Activated T-cell treated with anti-CD3 and anti-CD28 coated beads, Interleukin-2, amount 50 U/mL, for 72 hours (primary cell): ENCODE measurements at regions not wholly inside any gene's neighbourhood (a gene's known extent, or its start where the extent isn't known, plus 50 kb on each side); places are given as distances from the start of the nearest gene placed in this dataset.
"Not testable (repeated sequence)": the region's sequence is repeated elsewhere in the genome, so short reads cannot be mapped to it uniquely, and the experiment has no call there.

Experiments used
- ATAC-seq, 2 donors: fragments of 150-1000 bp; cut with Tn5 transposase; replicated peaks in 1 of 2; 2 replicates each; pipeline ENCODE4 v1.10.0; 2021; ENCODE audit warnings: moderate library complexity in 2 of 2, mild to moderate bottlenecking in 1 of 2
- DNase-seq, 2 donors: peaks; one replicate each; pipeline ENCODE4 v3.0.0; 2021 to 2022; ENCODE audit warnings: mixed read lengths in 1 of 2
- H3K27ac Mint-ChIP-seq: one replicate; pipeline ENCODE4 v1.8.0; 2022; ENCODE audit warnings: mild to moderate bottlenecking, moderate library complexity, mixed read lengths
- H3K27me3 Mint-ChIP-seq: one replicate; pipeline ENCODE4 v1.8.0; 2022; ENCODE audit warnings: low read depth, mixed read lengths
- H3K36me3 Mint-ChIP-seq, 2 donors: one replicate each; pipeline ENCODE4 v1.8.0; 2022; ENCODE audit warnings: mixed read lengths in 2 of 2, mild to moderate bottlenecking in 1 of 2; ENCODE audit not compliant: insufficient read depth in 2 of 2
- H3K4me1 Mint-ChIP-seq: one replicate; pipeline ENCODE4 v1.8.0; 2022; ENCODE audit warnings: low read depth, mixed read lengths
- H3K4me3 Mint-ChIP-seq, 2 donors: one replicate each; pipeline ENCODE4 v1.8.0; 2022; ENCODE audit warnings: mild to moderate bottlenecking in 2 of 2, mixed read lengths in 2 of 2, moderate library complexity in 2 of 2
- H3K9me3 Mint-ChIP-seq, 2 donors: one replicate each; pipeline ENCODE4 v1.8.0; 2022; ENCODE audit warnings: mixed read lengths in 2 of 2

DNA sequence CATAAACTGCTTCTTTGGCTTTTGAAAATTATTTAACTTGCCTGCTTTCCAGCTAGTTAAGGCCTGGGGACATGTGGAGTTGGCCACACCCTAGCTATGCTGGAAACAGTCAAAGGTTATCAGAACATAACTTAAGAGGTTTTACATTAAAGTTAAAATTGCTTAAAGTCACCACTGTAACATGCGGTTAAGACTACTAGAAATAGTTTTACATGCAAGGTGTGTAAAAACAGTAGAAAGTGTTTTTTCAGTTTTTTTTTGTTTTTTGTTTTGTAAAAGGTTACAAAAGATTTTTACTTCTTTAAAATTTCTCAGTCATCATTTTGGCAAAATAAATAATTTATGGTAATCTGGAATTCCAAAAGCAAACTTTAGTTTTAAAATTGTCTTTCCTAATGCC, 763.1 kb downstream of the UQCRFS1 start:
- ATAC-seq (no peak), DNase-seq (no peak)
- no peaks in the 10 kb centered on the region for H3K4me1 Mint-ChIP-seq
- no peak overlapping the region for H3K4me3 Mint-ChIP-seq
- H3K36me3 Mint-ChIP-seq, result no peaks in the 10 kb centered on the region
- no peak overlapping the region for H3K27ac Mint-ChIP-seq
- no peaks in the 10 kb centered on the region for H3K27me3 Mint-ChIP-seq
- peaks cover 0 to 3% of the 10 kb centered on the region in 2 donors for H3K9me3 Mint-ChIP-seq

DNA sequence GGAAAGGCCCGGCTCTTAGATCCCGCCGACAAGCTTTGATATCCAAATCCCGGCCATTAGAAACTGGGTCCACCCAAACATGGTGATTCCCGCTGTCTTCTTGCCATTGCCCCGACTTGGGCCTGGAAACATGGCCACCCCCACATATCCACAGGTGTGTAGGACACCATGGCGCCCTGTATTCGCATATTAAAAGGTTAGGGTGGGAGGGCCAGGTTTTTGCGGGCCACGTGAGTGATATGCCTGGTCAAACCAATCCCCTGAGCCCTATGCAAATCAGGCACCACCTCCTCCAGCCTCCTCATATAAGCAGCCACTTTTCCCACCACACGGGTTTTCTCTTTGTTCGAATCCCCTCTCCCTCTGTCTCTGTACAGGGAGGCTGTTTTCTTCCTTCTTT, 766.4 kb downstream of the UQCRFS1 start:
- no peak for ATAC-seq
- DNase-seq, result no peak
- no peaks in the 10 kb centered on the region for H3K27me3 Mint-ChIP-seq

DNA sequence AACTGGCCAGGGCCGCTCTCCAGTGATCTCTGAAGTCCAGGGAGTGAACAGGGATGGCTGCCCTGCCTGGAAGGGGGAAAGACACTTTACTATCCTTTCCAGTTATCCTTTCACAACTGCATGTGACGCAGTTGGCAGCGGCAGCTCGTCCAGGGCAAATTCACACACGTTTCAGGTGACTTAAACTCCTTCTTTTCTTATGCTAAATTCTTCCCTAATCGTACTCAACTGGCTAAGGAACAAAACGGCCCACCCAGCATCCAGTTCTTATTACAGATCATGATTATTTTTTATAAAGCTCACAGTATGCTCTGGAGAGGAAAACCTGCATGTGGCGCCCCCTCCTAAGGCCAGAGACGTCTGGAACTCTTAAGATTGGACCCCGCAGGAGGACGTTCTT, 767.1 kb downstream of the UQCRFS1 start:
- H3K36me3 Mint-ChIP-seq, result no peaks in the 10 kb centered on the region
- peaks cover 0 to 3% of the 10 kb centered on the region in 2 donors for H3K9me3 Mint-ChIP-seq
- no peak for DNase-seq
- H3K4me3 Mint-ChIP-seq, result no peak overlapping the region
- H3K4me1 Mint-ChIP-seq, result no peaks in the 10 kb centered on the region
- no peak for ATAC-seq
- no peaks in the 10 kb centered on the region for H3K27me3 Mint-ChIP-seq
- H3K27ac Mint-ChIP-seq, result no peak overlapping the region

More for the DNA sequence above, 766.4 kb downstream of the UQCRFS1 start:
- Mint-ChIP-seq H3K4me3 (no peak overlapping the region), H3K4me1 (no peaks in the 10 kb centered on the region), H3K9me3 (peaks cover 0 to 3% of the 10 kb centered on the region in 2 donors), H3K27ac (no peak overlapping the region), H3K36me3 (no peaks in the 10 kb centered on the region)

DNA sequence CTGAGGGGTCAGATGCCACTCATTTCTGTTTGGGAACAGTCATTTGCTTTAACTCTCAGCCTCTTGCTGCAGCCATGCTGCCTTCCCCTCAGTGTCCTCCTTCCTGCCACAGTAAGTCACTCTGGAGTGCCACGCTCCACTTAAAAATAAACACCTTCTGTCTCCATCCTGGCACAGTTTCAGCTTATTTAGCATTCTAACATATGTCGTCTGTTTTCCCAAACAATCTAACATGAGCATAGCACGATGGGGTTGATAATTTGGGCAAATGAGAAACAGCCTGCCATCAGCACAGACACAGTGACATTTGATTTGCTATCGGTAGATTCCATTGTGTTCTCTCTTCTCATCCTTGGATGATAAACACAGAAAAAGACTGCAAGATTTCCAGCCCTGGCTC, 768.6 kb downstream of the UQCRFS1 start:
- H3K9me3 Mint-ChIP-seq, result peaks cover 0 to 3% of the 10 kb centered on the region in 2 donors
- no peak for ATAC-seq
- no peaks in the 10 kb centered on the region for H3K36me3 Mint-ChIP-seq
- no peaks in the 10 kb centered on the region for H3K27me3 Mint-ChIP-seq
- no peak overlapping the region for H3K27ac Mint-ChIP-seq
- no peak for DNase-seq
- no peaks in the 10 kb centered on the region for H3K4me1 Mint-ChIP-seq
- no peak overlapping the region for H3K4me3 Mint-ChIP-seq

DNA sequence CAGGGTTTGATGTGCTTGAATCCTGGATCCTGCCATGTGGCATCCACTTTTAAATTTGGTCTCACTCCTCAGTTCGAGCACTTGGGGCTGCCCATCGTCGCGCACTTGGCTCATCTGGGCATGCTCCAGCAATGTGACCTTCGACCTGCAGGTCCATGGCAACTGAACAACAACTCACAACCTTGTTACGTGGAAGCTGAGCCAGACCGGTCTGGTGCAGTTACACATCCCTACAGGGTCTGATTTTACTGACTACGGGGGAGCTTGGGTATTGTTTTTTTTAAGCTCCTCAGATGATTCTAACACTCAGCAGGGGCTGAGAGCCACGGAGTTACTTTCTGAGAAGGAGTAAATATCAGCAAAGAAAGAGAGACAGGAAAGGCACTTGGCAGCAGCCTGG, 769.6 kb downstream of the UQCRFS1 start:
- ATAC-seq, result no peak
- Mint-ChIP-seq H3K36me3 (no peaks in the 10 kb centered on the region), H3K27me3 (no peaks in the 10 kb centered on the region), H3K27ac (no peak overlapping the region), H3K4me3 (no peak overlapping the region), H3K9me3 (peaks cover 0 to 3% of the 10 kb centered on the region in 2 donors), H3K4me1 (no peaks in the 10 kb centered on the region)
- DNase-seq, result no peak

DNA sequence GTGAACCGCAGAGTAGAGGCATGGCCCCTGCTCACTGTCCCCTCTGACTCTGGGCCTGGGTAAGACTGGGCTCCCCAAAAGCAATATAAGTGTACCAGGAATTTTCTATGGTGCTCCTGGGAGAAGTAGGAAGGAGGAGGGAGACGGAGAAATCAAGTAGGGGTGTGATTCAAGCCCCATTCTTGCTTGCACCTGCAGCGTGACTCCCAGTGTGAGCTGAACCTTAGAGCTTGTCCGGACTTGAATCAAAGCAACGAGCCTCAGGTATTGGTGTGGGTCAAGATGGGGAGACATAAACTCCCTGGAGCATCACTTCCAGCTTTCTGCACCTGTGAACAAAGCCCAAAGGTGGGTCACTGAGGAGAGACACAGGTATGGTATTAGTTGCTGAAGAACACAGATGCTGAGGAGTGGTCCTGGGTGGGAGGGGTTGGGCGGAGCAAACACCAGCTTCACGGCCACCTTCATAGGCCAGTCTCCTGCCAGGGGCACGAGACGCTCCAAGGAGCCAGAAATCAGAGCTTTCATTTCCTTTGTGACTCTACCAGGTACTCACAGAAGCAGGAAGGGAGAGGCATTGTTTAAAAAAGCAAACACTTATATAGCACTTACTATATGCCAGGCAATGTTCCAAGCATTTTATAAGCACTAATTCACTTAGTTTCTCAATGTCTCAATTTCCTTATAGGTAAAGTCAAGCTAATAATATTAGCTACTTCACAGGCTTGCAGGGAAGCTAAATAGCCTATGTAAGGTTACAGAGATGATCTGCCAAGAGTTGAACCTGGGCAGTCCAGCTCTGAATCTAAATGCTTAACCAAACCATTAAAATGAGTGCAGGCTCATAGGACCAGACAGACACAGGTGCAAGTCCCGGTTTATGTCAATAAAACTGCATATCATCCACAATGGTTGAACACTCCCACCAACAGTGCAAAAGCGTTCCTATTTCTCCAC, 775.3 kb downstream of the UQCRFS1 start:
- Mint-ChIP-seq H3K4me3 (no peak overlapping the region), H3K27ac (no peak overlapping the region), H3K27me3 (no peaks in the 10 kb centered on the region), H3K9me3 (peaks cover 0 to 2% of the 10 kb centered on the region in 2 donors), H3K36me3 (no peaks in the 10 kb centered on the region), H3K4me1 (no peaks in the 10 kb centered on the region)
- ATAC-seq (no peak), DNase-seq (no peak)

DNA sequence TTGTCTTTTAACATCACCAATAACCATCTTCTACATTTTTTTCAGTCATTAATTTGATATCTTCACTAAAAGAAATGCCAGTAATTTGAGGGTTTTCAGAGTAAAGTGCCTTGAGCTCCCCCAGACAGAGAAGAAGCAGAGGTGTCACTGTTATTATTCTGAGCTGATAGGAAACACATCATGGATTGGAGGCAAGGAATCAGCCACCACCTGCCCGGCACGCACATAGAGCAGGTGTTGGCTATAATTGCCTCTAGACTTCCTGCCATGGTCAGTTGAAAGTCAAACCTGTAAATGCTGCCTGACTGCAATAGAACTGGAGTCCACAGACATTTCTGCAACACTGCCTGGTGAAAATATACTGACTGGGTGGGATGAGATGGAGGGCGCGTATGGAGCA, 776.6 kb downstream of the UQCRFS1 start:
- Mint-ChIP-seq H3K27me3 (no peaks in the 10 kb centered on the region), H3K4me1 (no peaks in the 10 kb centered on the region), H3K4me3 (no peak overlapping the region), H3K27ac (no peak overlapping the region), H3K36me3 (no peaks in the 10 kb centered on the region), H3K9me3 (peaks cover 2% of the 10 kb centered on the region in 2 donors)
- ATAC-seq (no peak), DNase-seq (no peak)

DNA sequence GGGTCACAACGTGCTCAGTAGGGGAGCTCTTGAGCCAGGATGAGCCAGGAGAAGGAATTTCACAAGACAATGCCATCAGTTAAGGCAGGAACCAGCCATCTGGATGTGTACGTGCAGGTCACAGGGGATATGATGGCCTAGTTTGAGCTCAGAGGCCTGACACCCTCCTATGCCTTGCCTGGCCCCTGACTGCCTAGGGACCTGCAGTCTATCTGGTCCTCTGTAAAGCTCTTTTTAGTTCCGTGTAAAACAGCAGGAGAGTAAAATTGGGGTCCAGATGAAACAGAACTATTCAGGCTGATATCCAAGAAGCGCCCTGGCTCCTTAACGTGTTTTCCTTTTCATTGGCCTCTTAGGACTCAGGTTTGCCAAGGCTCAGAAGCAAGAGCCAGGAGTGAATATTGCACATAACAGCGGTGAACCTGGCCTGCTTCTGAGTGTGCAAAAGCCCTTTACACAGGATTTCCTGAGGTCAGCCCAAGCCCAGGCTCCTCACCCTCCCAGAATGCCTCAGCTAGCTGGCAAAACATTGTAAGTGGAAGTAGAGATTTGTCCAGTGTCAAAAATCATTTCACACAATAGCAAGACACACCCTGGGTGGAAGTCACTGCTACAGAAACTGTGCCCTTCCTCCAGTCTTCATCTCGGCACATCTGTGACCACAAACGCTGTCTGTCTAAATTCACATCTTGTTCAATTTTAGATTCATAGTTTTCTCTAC, 777.2 kb downstream of the UQCRFS1 start:
- H3K4me3 Mint-ChIP-seq, result no peak overlapping the region
- DNase-seq (no peak), ATAC-seq (no peak)
- no peaks in the 10 kb centered on the region for H3K27me3 Mint-ChIP-seq
- H3K36me3 Mint-ChIP-seq, result no peaks in the 10 kb centered on the region
- H3K4me1 Mint-ChIP-seq, result no peaks in the 10 kb centered on the region
- no peak overlapping the region for H3K27ac Mint-ChIP-seq
- peaks cover 2% of the 10 kb centered on the region in 2 donors for H3K9me3 Mint-ChIP-seq

DNA sequence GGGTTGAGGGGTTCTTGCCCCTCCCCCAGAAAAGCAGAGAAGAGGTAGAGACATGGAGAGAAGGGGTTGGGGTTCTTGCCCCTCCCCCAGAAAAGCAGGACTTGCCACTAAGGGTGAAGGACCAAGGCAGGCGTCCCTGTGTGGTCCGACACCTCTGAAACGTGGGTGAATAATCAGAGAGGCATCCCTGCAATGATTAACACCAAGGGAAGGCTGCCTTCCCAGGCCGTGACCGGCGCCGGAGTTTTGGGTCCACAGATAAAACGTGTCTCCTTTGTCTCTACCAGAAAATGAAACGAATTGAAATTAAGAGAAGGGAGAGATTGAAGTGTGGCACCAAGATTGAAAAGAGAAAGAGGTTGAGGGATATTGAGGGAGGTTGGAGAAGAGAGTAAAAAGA, 778.2 kb downstream of the UQCRFS1 start:
- H3K4me3 Mint-ChIP-seq, H3K27me3 Mint-ChIP-seq, DNase-seq, H3K9me3 Mint-ChIP-seq, H3K4me1 Mint-ChIP-seq, ATAC-seq, H3K27ac Mint-ChIP-seq, H3K36me3 Mint-ChIP-seq: not testable (repeated sequence)

DNA sequence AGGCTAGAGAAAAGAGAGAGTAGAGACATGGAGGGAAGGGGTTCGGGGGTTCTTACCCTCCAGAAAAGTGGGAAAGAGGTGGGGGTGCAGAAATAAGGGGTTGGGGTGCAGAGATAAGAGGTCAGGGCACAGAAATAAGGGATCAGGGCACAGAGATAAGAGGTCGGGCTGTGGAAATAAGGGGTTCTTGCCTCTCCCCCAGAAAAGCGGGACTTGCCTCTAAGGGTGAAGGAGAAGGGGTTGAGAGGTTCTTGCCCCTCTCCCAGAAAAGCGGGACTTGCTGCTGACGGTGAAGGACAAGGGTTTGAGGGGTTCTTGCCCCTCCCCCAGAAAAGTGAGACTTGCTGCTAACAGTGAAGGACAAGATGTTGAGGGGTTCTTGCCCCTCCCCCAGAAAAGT, 778.6 kb downstream of the UQCRFS1 start:
- not testable (repeated sequence) for H3K36me3 Mint-ChIP-seq, H3K4me1 Mint-ChIP-seq, H3K27me3 Mint-ChIP-seq, H3K27ac Mint-ChIP-seq, H3K9me3 Mint-ChIP-seq, DNase-seq, H3K4me3 Mint-ChIP-seq, ATAC-seq

DNA sequence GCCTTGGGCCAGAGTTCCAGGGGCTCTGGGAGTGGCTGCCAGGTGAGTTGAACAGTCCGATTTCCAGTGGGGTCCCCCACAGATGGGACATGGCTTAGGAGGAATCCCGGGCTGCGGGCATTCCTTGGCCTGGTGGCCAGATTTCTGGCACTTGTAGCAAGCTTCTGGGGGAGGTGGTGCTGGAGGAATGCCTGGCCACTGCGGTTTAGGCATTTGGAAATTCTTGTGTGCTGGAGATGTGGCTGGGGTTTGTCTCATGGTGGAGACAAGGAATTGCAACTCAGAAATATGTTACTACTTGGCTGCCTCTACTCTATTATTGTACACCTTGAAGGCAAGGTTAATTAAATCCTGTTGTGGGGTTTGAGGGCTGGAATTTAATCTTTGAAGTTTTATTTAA, 779.8 kb downstream of the UQCRFS1 start:
- not testable (repeated sequence) for H3K36me3 Mint-ChIP-seq, H3K9me3 Mint-ChIP-seq, DNase-seq, H3K4me3 Mint-ChIP-seq, H3K4me1 Mint-ChIP-seq, H3K27me3 Mint-ChIP-seq, ATAC-seq, H3K27ac Mint-ChIP-seq

DNA sequence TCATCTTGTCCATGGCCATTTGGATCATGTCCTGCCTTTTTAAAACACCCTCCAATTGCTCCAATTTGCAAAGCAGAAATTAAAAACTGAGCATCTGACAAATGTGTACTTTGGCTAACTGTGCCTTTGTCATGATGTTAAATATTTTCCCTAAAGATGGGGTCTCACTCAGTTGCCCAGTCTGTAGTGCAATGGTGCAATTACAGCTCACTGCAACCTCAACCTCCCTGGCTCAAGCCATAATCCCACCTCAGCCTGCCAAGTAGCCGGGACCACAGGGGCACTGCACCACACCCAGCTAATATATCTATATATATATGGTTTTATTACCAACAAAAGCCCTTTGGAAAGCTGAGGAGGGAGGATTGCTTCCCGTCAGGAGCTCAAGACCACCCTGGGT, 782.7 kb downstream of the UQCRFS1 start:
- H3K4me1 Mint-ChIP-seq, result no peaks in the 10 kb centered on the region

DNA sequence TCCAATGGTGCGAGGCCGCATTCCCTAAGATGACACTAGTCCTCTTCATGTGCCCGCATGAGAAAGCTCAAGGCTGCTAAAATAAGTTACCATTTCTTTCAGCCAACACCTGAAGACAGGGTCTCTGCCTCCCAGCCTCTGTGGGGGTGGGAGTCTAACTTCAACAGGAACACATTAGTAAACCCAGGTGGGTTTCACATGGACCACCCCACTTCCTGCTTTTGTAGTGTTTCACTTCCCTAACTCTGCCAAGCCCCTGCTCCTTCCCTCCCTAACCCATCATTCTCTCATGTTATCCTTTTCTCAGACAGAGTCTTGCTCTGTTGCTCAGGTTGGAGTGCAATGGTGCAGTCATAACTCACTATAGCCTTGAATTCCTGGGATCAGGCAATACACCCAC, 783.6 kb downstream of the UQCRFS1 start:
- Mint-ChIP-seq H3K9me3 (peaks cover 2% of the 10 kb centered on the region in 2 donors), H3K36me3 (no peaks in the 10 kb centered on the region), H3K27me3 (no peaks in the 10 kb centered on the region), H3K4me3 (no peak overlapping the region), H3K27ac (no peak overlapping the region), H3K4me1 (no peaks in the 10 kb centered on the region)
- no peak for DNase-seq
- no peak for ATAC-seq

More for the DNA sequence above, 782.7 kb downstream of the UQCRFS1 start:
- H3K27me3 Mint-ChIP-seq, result no peaks in the 10 kb centered on the region
- ATAC-seq (no peak), DNase-seq (no peak)
- no peak overlapping the region for H3K4me3 Mint-ChIP-seq
- H3K9me3 Mint-ChIP-seq, result peaks cover 2% of the 10 kb centered on the region in 2 donors
- no peak overlapping the region for H3K27ac Mint-ChIP-seq
- H3K36me3 Mint-ChIP-seq, result no peaks in the 10 kb centered on the region
